Ascending aorta (tissue), 2 donors: ENCODE measurements at regions not wholly inside any gene's neighbourhood (a gene's known extent, or its start where the extent isn't known, plus 50 kb on each side); places are given as distances from the start of the nearest gene placed in this dataset.

Experiments
- DNase-seq, 2 donors: peaks; one replicate each; pipeline ENCODE4 v3.0.0-alpha.2; 2019; ENCODE audit warnings: low spot score in 2 of 2
- H3K27ac ChIP-seq, 2 donors: fragments of 200-600 bp; sonication (generic); one replicate each; pipeline ENCODE4 v1.5.1; 2016 to 2017; ENCODE audit warnings: mild to moderate bottlenecking in 1 of 2
- H3K27me3 ChIP-seq: fragments of 200-600 bp; sonication (generic); one replicate; pipeline ENCODE4 v1.5.1; 2017
- H3K36me3 ChIP-seq, 2 donors: fragments of 200-600 bp; sonication (generic); one replicate each; pipeline ENCODE4 v1.5.1; 2016
- H3K4me1 ChIP-seq, 2 donors: fragments of 200-600 bp; sonication (generic); one replicate each; pipeline ENCODE4 v1.5.1; 2016 to 2017; ENCODE audit warnings: mild to moderate bottlenecking in 1 of 2
- H3K4me3 ChIP-seq, 2 donors: fragments of 200-600 bp; sonication (generic); one replicate each; pipeline ENCODE4 v1.5.1; 2016 to 2017; ENCODE audit warnings: mild to moderate bottlenecking in 1 of 2
- H3K9me3 ChIP-seq, 2 donors: fragments of 200-600 bp; sonication (generic); one replicate each; pipeline ENCODE4 v1.5.1; 2016
- intact Hi-C: fragments of 100-400 bp; cut with DNase I; formaldehyde crosslinking; loops from one replicate; pipeline ENCODE4 v1.15.1; 2023
- TF ChIP-seq, protein P1 (sequence below), 3 experiments: fragments of 200-600 bp in 2 of 3; fragments of 450-650 bp in 1 of 3; sonication (generic) in 2 of 3; IDR thresholded peaks; one replicate each; pipeline ENCODE4 v1.5.1; 2016 to 2019; ENCODE audit warnings: antibody characterized with exemption in 3 of 3, mild to moderate bottlenecking in 1 of 3, moderate library complexity in 1 of 3

DNA sequence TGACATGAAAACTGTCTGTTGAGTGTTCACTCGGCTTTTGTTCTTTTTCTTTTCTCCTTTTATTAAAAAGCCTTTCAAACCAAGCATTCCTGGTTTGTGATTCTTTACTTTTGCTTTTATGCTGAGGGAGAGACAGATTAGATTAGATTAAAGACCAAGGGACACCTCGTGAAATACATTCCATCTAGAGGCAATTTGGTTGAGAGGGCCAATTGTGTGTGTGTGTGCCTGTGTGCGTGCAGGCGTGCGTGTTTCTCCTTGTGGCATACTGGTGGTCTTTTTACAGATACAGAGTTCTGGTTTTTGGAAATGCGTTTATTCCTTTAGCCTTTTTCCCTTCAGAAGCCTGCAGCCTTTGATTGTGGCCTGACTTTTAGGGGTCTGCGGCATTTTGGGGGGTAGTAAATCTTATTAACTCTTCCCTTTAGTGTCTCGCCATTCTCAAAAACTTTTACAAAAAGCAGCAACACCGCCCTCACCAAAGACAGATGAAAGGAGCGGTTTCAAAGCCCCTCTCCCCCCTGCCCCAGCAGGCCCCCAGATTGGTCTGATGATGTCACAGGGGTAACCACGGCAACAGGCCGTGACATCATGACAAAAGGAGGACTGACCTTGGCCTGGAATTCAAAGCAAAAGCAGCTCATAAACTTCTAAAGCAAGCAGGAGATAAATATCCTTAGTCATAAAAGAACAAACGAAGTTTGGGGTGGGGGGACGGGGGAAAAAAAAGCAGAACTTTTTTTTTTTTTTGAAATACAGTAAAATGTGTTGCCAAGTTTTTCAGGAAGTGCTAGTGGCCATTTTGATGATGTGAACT is 84.1 kb upstream of the TBX3 start:
- intact Hi-C loops = no loop called here

DNA sequence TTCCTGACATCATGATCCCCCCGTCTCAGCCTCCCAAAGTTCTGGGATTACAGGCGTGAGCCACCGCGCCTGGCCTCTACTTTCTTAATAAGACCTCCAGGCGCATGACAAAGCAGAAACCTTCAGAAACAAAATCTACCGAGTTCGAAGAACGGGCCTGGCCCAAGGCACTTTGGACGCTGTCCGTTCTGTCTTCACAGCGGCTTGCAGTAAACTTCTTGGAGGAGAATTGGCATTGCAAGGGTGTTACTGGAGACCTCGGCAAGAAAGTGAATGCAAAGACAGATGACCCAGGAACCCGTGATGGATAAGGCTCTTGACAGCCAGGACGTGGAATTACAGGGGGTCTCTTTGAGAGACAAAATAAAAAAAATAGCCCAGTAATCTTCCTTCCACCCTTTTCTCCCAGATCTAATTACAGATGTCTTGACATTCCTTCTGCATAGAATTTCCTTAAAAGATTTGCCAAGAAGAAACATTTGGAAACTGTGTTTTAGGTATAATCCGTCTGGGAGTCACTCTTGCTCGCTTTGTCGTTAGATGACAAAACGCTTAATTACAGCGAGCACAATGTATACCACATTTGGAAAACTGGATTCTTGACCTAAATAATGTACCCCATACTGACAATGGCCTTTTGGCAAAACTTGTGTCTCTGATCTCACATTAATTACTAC is 83.2 kb upstream of the TBX3 start:
- Histone ChIP-seq H3K4me3 (no peak overlapping the region), H3K27me3 (no peaks in the 10 kb centered on the region), H3K9me3 (no peaks in the 10 kb centered on the region), H3K36me3 (no peaks in the 10 kb centered on the region), H3K27ac (no peak overlapping the region), H3K4me1 (no peaks in the 10 kb centered on the region)
- intact Hi-C loops = no loop called here
- no peak for DNase-seq
- TF ChIP-seq, protein P1, sequence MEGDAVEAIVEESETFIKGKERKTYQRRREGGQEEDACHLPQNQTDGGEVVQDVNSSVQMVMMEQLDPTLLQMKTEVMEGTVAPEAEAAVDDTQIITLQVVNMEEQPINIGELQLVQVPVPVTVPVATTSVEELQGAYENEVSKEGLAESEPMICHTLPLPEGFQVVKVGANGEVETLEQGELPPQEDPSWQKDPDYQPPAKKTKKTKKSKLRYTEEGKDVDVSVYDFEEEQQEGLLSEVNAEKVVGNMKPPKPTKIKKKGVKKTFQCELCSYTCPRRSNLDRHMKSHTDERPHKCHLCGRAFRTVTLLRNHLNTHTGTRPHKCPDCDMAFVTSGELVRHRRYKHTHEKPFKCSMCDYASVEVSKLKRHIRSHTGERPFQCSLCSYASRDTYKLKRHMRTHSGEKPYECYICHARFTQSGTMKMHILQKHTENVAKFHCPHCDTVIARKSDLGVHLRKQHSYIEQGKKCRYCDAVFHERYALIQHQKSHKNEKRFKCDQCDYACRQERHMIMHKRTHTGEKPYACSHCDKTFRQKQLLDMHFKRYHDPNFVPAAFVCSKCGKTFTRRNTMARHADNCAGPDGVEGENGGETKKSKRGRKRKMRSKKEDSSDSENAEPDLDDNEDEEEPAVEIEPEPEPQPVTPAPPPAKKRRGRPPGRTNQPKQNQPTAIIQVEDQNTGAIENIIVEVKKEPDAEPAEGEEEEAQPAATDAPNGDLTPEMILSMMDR (IDR thresholded peaks at IDR 0.05) = no peak

More for the DNA sequence above, 84.1 kb upstream of the TBX3 start:
- Histone ChIP-seq H3K4me1 (no peaks in the 10 kb centered on the region), H3K9me3 (no peaks in the 10 kb centered on the region), H3K27me3 (no peaks in the 10 kb centered on the region), H3K27ac (no peak overlapping the region), H3K4me3 (no peak overlapping the region), H3K36me3 (no peaks in the 10 kb centered on the region)
- DNase-seq = no peak
- TF ChIP-seq, protein P1 (IDR thresholded peaks at IDR 0.05) = no peak

DNA sequence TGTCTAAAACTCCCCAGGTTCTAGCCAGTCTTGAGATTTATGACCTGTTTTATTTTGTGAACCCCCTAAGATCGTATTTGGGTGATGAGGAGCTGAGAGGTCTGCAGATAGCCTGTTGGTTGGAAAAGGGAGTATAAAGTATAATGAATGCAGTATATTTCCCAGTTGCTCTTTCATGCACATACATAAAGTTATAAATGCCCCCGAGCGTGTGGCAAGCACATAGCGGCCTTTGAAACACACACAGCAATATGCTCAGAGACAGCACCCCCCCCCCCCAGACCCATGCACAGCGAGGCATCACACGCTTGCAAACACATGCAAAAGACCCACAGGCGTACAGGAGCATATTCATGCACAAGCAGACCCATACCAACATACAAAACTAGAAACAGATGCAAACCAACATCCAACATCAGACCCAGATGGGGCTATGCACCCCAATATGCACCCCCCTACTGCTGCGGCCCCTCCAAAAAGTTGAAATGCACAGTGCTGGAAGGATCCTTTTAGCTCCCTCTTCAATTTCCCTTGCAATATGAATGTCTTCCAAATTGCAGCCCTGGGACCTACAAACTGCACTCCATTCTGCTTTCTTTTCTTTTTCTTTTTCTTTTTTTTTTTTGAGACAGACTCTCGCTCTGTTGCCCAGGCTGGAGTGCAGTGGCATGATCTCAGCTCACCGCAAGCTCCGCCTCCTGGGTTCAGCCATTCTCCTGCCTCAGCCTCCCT is 82.2 kb upstream of the TBX3 start:
- TF ChIP-seq, protein P1 (IDR thresholded peaks at IDR 0.05) = no peak

DNA sequence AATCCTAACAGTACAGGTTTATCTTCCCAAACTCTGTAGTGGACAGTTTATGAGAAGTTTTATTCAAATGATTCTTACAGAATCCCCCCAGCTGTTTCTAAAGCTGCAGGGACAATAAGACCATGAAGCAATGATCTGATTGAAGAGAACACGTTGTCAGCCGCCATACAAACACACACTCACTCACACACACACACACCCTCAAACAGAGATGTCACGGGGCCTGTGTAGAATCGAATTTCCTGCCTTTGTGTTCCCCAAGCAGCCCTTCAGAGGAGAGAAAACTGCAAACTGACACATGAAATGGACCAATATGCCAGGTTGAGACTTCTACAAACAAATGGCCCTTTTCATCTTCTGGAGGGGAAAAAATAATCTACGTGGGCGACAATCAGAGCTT is 80.5 kb upstream of the TBX3 start:
- no peak for DNase-seq
- Histone ChIP-seq H3K4me1 (no peaks in the 10 kb centered on the region), H3K36me3 (no peaks in the 10 kb centered on the region), H3K27me3 (no peaks in the 10 kb centered on the region), H3K27ac (no peak overlapping the region), H3K4me3 (no peak overlapping the region), H3K9me3 (no peaks in the 10 kb centered on the region)
- intact Hi-C loops = no loop called here
- TF ChIP-seq, protein P1 (IDR thresholded peaks at IDR 0.05) = no peak

More for the DNA sequence above, 82.2 kb upstream of the TBX3 start:
- Histone ChIP-seq H3K27me3 (no peaks in the 10 kb centered on the region), H3K27ac (no peak overlapping the region), H3K4me1 (no peaks in the 10 kb centered on the region), H3K9me3 (no peaks in the 10 kb centered on the region), H3K36me3 (no peaks in the 10 kb centered on the region), H3K4me3 (no peak overlapping the region)
- intact Hi-C loops = no loop called here
- DNase-seq = no peak

DNA sequence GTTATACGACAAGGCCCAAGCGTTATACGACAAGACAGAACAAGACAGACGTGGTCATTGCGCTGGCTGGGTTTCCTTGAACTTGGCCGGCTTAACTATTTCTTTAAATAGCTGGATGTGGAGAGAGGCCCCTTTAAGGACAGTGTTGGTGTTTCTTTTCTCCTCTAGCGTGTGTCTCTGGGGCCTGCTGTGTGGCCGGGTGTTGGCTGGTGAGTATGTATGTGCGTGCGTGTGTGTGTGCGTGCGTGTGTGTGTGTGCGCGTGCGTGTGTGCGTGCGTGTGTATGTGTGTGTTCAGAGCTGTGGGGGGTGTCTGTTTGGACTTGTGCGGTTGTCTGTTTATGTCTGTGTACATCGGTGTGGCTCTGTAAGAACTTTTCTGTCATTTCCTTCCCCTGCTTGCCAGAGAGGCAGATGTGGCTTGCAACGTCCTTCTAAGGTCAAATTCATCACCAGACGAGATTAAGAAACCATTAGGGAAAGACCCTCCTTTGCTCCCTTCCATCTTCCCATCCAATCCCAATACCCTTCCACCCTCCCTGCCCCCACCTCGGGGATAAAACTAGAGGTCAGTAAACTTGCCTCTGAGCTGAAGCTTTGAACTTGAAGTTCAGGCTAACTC is 78.6 kb upstream of the TBX3 start:
- Histone ChIP-seq H3K9me3 (no peaks in the 10 kb centered on the region), H3K4me3 (no peak overlapping the region), H3K4me1 (no peaks in the 10 kb centered on the region), H3K27me3 (no peaks in the 10 kb centered on the region), H3K27ac (no peak overlapping the region), H3K36me3 (no peaks in the 10 kb centered on the region)
- TF ChIP-seq, protein P1 (IDR thresholded peaks at IDR 0.05) = no peak
- intact Hi-C loops = no loop called here
- DNase-seq = no peak
